ENCODE measurements at regions not wholly inside any gene's neighbourhood (a gene's known extent, or its start where the extent isn't known, plus 50 kb on each side); places are given as distances from the start of the nearest gene placed in this dataset.
"Not testable (repeated sequence)": the region's sequence is repeated elsewhere in the genome, so short reads cannot be mapped to it uniquely, and the experiment has no call there.

DNA sequence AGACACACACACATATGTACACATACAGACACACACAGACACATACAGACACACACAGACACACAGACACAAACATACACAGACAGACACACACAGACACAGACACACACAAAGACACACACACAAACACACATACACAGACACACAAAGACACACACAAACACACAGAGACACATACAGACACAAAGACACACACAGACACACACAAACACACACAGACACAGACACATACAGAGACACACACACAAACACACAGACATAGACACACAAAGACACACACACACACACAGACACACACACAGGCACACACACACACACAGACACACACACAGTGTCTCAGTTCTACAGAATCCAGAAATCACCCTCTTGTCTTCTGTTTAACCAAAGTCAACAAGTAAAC is 280.7 kb downstream of the ASMT start:
- no peak for DNase-seq

DNA sequence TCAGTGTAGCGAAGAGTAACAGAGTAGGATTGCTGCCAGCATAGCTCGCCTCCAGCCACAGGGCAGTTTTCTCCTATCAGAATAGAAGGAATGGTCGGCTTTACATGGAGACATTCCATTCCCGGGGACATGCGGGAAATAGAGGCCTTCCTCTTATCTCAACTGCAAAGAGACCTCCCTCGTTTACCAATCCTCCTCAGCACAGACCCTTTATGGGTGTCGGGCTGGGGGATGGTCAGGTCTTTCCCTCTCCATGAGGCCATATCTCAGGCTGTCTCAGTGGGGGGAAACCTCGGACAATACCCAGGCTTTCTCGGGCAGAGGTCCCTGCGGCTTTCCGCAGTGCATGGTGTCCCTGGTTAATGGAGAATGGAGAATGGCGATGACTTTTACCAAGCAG is 285.0 kb downstream of the ASMT start:
- no peak for DNase-seq

DNA sequence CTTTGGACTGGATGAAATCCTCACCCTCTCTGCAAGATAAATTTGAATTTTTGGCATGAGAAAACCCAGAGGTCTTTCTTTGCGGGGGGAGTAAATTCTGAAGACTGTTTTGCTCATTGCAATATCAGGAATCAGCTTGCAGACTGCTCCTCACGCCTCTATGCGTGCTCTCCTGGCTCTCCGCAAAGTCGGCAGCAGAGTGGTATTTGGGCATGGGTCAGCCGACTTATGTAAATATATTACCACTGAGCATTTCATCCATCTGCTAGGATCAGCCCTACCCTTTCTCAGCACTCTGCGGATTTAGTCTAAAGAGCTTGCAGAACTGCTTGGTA is 288.0 kb downstream of the ASMT start:
- no peak for DNase-seq

DNA sequence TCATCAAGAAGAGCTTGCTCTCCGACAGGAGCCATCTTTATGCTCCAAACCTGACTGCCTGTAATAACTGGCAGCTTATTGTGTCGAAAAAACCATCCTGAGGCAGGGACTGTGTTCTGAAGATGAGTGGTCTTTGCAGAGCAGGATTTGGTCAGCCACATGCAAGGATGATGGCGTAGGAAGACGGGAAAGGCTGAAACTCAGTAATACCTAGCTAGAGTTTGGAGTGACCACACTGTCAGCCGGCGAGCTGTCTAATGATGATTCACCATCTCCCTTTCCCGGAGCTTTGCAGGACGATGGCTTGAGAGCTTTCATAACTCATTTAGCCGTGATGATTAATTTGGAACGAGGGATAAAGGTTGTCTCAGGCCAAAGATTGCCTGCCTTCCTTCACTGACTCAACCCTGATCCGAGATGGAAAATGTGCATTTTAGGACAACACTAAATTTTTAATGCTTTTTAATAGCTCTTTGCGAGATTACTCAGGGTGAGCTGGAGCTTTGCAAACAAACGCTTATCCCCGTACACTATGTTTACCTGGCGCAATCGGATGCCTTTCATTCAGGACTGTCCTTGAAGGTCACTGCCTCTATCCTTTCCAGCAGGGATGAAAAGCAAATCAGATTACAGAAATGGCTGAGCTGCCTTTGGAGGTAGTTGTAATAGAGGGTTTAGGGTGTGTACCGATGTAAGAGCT is 288.5 kb downstream of the ASMT start:
- DNase-seq, result no peak

DNA sequence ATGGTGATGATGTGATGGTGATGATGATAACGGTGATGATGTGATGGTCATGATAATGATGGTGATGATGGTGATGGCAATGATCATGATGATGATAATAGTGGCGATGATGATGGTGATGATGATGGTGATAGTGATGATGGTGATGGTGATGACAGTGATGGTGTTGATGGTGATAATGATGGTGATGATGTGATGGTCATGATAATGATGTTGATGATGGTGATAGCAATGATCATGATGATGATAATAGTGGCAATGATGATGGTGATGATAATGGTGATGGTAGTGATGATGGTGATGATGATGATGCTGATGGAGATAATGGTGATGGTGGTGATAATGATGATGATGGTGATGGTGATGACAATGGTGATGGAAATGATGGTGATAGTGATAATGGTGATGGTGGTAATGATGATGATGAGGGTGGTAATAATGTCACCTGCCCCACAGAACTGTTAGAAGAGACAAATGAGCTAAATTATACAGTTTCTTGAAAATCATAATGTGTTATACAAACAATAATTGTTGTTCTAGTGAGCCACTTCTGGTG is 289.9 kb downstream of the ASMT start:
- no peak for DNase-seq

DNA sequence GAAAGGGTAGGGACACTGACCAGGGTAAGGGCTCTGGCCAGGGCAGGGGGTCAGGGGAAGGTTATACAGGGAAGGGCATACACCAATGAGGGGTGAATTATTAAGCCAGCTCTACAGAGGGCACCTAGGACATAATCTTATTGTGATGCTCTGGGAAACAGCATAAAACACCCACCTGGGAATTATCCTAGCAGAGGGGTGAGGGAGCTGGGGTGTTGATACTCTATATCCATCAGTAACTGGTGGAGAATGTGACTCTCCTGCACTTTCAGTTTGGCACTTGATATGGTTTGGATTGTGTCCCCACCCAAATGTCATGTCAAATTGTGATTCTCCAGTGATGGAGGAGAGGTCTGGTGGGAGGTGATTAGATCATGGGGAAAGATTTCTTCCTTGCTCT is 291.2 kb downstream of the ASMT start:
- DNase-seq, result no peak

DNA sequence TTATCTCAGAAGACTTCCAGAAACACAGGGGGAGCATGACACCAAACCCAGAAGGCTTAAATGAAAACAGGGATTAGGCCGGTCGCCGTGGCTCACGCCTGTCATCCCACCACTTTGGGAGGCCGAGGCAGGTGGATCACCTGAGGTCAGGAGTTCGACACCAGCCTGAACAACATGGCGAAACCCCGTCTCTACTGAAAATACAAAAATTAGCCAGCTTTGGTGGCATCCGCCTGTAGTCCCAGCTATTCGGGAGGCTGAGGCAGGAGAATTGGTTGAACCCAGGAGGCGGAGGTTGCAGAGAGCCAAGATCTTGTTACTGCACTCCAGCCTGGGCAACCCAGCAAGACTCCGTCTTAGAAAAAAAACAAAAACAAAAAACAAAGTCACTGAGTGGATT is 294.1 kb downstream of the ASMT start:
- not testable (repeated sequence) for DNase-seq

DNA sequence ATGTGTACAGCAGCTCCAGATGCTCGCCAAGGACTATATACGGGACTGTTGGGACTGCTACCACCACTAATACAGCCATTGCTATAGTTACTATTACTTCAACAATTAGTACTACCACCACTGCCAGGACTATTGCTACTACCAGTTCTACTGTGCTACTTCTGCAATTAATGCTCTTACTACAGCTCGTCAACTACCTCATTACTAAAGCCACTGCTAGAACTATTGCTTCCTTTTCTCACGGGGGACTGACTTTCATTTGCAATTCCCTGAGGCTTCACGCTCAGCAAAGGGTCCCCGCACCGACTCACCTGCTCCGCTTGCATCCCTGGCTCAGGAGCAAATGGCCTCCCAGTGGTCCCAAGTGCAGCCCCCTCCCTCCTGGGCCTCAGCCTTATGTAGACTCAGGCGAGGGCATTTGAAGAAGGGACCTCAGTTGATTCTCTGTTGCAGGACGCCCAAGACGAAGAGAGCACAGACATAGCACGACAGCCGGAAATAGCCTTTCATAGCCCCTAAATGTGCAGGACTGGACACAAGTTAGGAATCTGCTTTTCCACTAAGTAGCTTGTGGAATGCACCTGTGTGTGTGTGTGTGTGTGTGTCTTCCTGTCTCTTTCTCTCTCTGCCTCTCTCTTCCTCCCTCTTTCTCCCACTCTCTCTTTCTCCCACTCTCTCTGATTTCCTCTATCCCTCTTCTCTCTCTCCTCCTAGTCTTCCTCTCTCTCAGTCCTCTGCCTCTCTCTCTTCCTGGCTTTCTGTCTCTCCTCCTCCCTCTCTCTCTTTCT is 294.8 kb downstream of the ASMT start:
- no peak for DNase-seq

DNA sequence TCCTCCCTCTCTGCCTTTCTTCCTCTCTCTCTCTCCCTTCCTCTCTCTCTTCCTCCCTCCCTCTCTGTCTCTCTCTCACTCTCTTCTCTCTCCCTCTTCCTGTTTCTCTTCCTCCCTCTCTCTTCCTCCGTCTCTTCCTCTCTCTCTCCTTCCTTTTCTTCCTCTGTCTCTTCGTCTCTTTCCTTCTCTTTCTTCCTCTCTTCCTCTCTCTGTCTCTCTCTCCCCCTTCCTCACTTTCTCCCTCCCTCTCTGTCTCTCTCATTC is 295.3 kb downstream of the ASMT start:
- DNase-seq, result no peak

DNA sequence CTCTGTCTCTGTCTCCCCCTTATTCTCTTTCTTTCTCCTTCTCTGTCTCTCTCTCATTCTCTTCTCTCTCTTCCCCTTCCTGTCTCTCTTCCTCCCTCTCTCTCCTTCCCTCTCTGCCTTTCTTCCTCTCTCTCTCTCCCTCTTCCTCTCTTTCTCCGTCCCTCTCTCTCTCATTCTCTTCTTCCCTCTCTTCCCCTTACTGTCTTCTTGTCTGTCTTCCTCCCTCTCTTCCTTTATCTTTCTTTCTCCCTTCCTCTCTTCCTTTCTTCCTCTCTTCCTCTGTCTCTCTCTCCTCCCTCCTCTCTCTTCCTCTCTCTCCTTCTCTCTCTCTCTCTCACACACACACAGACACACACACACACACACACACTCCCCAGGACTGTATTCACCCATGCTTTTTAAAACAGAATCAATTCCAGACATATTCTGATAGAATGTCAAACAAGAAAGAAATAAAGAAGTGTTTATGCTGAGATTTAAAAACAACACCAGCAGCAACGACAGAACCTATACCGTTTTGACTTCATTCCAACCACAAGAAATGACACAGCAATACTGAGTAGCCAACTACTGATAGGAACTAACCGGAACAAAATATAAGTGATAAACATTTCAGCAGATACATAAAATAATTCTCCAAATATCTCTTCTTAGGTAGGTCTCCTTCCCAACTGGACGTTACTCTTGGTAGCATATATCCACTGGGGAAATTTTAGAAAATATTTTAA is 296.7 kb downstream of the ASMT start:
- DNase-seq, result no peak

DNA sequence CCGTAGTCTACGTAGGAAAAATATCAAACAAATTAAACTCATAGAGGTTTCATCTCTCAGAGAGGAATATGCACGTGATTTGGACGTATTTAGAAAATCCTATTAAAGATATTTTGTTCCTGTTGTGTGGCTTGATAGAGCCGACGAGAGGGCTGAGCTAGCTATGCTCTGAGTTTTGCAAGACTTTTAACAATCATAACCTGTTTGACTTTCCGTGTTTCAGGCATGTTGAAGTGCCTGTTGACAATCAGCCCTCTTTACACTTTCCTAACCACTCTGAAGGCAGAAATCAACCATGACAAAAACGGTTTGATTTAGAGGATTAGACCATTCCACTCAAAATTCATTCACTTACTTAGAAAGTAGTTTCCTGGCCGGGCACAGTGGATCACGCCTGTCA is 297.3 kb downstream of the ASMT start:
- no peak for DNase-seq

DNA sequence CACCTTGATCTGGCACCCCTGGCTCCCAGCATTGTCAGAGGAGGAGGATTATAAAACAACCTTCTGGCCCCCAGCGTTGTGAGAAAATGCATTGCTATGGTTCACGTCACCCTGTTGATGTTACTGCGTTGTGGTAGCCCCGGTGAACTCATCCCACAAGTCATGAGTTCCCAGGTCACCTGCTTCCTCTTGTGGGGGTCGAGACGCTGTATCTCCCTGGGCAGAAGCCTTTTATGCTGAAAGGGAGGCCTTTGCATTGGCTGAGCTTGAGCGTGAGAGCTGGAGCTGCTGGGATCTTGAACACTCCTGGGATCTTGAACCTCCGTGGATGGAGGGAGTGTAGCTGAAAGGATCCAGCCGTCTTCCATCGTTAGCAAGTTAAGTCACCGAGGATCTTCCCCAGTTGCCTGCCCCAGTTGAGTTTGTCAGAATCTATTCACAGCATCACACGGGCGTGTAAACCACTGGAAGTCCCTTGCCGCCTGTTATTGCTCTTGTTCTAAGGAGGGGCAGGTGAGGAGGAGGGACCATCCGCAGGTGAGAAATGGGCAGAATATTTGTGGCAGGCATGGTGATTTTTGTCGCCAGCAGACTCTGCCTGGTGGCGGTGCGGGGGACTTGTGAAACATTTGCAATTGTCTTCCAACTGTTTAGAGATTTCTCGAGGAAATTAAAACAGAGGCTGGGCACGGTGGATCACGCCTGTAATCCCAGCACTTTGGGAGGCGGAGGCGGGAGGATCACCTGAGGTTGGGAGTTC is 299.9 kb downstream of the ASMT start:
- DNase-seq, result no peak

DNA sequence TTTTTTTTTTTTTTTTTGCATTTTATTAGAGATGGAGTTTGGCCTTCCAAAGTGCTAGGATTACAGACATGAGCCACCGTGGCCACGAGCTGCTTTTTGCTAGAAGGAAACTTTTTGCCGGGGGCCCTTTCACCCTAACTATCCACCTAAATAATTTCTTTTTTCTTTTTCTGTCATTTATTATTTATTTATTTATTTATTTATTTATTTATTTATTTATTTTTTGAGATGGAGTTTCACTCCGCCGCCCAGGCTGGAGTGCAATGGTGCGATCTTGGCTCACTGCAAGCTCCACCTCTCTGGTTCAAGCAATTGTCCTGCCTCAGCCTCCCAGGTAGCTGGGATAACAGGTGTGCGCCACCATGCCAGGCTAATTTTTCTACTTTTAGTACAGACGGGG is 303.9 kb downstream of the ASMT start:
- DNase-seq, result no peak

DNA sequence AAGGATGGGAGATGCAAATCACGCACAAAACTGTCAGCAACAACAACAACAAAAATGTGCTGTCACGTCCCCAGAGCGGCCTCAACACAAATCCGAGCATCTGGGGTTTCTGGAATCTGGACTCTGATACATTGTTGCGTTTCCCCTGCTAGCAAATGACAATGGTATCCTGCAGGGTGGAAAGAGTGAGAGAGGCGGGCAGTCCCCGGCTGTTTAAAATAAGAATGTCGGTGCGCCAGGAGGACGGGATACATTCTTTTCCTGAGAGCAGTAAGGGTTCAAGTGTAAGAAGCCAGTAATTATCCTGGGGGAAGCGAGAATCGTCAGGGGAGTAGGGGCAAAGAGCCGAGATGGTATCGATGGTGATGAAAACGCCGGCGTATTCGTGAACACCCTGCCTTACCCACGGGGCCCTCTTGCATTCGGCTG is 310.2 kb downstream of the ASMT start:
- DNase-seq, result peak in 2 of 58 donors; percentile 1

DNA sequence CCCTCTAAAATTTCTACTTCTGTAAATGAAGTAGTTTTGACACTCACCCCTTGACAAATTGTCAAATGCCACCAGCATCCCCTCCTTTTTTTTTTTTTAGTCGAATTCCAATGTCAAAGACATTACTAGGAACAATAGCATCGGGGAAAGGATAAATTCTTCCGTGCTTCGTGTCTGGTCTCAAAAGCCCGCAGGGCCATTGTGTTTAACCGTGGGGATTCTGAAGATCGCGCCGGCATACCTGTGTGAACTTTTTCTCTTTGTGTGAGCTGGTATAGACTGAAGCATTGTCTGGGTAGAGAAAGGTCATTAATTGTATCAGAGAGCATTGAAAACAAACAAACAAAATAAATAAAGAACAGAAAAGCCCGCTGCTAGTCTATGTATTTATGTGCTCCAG is 313.9 kb downstream of the ASMT start:
- DNase-seq, result no peak

DNA sequence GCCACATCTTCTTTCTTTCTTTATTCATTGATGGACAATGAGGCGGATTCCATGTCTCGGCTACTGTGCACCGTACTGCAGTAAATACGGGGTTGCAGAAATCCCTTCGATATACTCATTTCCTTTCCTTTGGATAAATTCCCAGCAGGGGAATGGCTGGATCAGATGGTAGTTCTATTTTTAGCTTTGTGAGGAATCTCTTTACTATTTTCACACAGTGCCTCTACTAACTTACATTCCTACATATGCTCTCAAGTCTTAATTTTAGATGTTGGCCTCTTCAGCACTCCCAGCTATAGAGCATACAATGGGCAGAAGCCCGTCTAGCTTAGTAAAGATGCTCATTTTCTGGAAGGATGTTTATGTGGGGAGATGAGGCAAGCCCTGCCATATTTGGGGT is 317.4 kb downstream of the ASMT start:
- peak in 1 of 58 donors; percentile 25 for DNase-seq

DNA sequence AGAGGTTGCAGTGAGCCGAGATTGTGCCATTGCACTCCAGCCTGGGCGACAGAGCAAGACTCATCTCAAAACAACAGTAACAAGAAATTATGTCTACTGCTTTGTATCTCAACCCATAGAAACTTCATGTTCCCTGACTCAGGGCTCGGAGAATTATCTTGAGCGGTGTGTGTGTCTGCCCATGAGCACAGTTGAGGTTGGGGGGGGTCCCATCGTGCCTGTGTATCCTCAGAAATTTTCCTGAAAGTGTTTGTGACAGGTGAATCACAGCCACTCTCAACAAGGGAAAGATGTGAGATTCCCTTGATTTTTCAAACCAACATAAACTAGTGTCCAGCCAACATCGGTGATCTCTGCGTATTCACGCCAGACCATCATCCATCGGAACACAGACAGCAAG is 319.1 kb downstream of the ASMT start:
- DNase-seq, result no peak

DNA sequence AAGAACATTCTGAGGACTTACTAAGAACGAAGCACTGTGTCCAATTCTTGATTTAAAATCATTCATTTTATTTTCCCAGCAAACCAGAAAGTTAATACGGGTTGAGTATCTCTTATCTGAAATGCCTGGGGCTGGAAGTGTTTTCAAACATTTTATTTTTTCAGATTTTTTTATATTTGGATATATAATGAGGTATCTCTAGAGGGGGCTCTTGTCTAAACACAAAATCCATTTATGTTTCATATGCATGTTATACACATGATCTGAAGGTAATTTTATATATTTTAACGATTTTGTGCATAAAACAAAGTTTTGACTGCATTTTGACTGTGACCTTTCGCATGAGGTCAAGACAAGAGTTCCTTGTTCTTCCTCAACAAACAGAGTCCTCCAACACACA is 320.9 kb downstream of the ASMT start:
- DNase-seq, result no peak

DNA sequence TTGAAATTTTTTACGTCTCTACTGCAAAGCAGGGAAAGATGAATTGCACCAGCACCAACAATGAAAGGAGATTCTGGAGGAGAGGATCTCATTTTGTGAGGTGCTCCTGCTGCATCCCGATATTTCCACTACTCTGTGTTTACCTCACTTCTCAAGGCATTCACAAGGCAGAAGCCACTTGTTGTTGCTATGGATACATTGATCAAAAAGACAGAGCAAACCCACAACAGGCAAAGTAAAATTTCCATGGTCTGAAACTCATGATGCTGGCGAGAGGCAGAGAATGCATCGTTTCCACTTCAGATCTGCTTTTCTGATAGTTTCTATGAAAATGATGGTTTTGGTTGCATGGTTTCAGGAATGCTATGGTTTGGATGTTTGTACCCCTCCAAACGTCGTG is 323.3 kb downstream of the ASMT start:
- no peak for DNase-seq

DNA sequence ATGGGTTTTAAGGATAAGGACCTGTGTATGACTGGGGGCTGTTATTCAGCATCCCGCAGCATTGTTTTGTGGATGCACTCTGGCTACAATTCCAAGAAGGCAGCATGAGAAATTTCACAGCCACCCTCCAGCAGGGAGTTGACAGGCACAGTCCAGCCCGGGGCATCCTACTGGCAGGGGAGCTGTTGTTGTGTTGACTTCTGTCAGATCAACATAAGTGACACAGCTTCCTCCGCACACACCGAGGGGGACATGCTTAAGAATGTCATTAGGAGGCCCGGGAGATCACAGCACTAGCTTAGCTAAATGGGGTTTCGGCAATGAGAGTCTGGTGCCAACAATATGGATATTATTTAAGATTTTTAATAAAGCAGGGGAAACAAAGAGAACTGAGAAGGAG is 326.5 kb downstream of the ASMT start:
- DNase-seq, result no peak

DNA sequence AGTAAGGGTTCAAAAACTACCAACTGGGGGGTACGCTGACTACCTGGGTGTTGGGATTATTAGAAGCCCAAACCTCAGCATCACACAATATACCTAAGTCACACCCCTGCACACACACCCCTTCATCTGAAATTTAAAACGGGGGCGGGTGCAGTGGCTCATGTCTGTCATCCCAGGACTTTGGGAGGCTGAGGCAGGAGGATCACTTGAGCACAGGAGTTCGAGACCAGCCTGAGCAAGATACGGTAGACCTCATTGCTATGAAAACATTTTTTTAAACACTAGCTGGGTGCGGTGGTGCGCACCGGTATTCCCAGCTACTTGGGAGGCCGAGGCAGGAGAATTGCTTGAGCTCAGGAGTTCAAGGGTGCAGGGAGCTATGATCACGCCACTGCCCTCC is 331.0 kb downstream of the ASMT start:
- no peak for DNase-seq

DNA sequence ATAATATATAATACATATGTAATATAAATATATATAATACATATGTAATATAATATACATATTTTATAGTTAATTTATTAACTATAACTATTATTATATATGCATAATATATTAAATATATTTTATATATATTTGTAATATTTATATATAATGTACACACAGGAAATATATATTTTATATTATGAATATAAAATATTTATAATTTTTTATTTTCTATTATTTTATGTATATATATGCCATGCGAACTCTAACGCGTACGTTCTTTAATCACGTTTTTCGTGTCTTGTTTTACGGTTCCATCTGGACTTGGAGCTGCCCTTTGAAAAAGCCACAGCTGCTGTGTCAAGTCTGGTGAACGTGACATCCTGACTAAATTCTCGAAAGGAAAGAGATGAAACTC is 332.1 kb downstream of the ASMT start:
- no peak for DNase-seq
